SK-N-MC (cell line): ENCODE measurements at regions not wholly inside any gene's neighbourhood (a gene's known extent, or its start where the extent isn't known, plus 50 kb on each side); places are given as distances from the start of the nearest gene placed in this dataset.

Experiments
- EZH2 ChIP-seq: fragments of 200-600 bp; sonication (generic); IDR thresholded peaks from one replicate; pipeline ENCODE4 v1.6.1; 2017; ENCODE audit warnings: antibody characterized with exemption
- POLR2AphosphoS5 ChIP-seq: IDR thresholded peaks from 2 replicates; pipeline ENCODE4 v1.6.1; 2012; ENCODE audit warnings: mild to moderate bottlenecking, low read depth, low read length, borderline replicate concordance

- TF ChIP-seq EZH2 (no peak), POLR2AphosphoS5 (no peak)
These were observed 269.7 kb upstream of the THSD7B start for GRCh38 chr2:136495636-136496035.
